Eye (tissue), 1 donor: ENCODE measurements at regions not wholly inside any gene's neighbourhood (a gene's known extent, or its start where the extent isn't known, plus 50 kb on each side); places are given as distances from the start of the nearest gene placed in this dataset.
"Not testable (repeated sequence)": the region's sequence is repeated elsewhere in the genome, so short reads cannot be mapped to it uniquely, and the experiment has no call there.

Experiments used
- DNase-seq: peaks from one replicate; pipeline ENCODE4 v3.0.0-alpha.2; 2015

- DNase-seq, result no peak
Observed at GRCh38 chr2:61620244-61621159, 82.3 kb upstream of the XPO1 start.

GRCh38 chr2:61619561-61619960, 81.4 kb upstream of the XPO1 start:
- DNase-seq, result no peak

GRCh38 chr2:61617610-61618009, 79.5 kb upstream of the XPO1 start:
- DNase-seq, result no peak

GRCh38 chr2:61605245-61605644, 67.1 kb upstream of the XPO1 start:
- DNase-seq, result no peak

GRCh38 chr2:61604433-61604832, 66.3 kb upstream of the XPO1 start:
- no peak for DNase-seq

- DNase-seq, result not testable (repeated sequence)
Observed at GRCh38 chr2:61598515-61599156, 60.5 kb upstream of the XPO1 start.

GRCh38 chr2:61597300-61598289, 59.4 kb upstream of the XPO1 start:
- DNase-seq, result no peak

GRCh38 chr2:61594201-61594600, 56.0 kb upstream of the XPO1 start:
- DNase-seq, result not testable (repeated sequence)

- DNase-seq, result not testable (repeated sequence)
Observed at GRCh38 chr2:61593648-61594047, 55.5 kb upstream of the XPO1 start.

- no peak for DNase-seq
Observed at GRCh38 chr2:61590214-61590613, 52.1 kb upstream of the XPO1 start.

- no peak for DNase-seq
Observed at GRCh38 chr2:61588566-61588965, 50.4 kb upstream of the XPO1 start.
